ENCODE measurements at regions not wholly inside any gene's neighbourhood (a gene's known extent, or its start where the extent isn't known, plus 50 kb on each side); places are given as distances from the start of the nearest gene placed in this dataset.

DNA sequence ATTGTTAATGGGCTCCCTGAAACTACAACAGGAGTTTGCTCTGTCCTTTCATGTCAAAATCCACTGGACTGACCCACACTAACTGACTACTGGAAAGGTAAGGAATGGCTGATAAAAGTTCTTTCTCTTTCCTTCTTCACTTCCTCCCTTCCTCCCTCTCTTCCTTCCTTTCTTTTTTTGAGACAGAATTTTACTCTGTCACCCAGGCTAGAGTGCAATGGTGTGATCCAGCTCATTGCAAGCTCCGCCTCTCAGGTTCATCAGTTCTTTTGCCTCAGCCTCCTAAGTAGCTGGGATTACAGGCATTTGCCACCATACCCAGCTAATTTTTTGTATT is 85.2 kb downstream of the IGLL1 start:
- H3K18ac ChIP-seq (ENCODE audit: extremely low read depth, low read length) = no peak overlapping the region
- no peak overlapping the region for H3K4me2 ChIP-seq (ENCODE audit: insufficient read depth in 1 of 2, low read depth in 2 of 2, low read length in 2 of 2)
- CTCF ChIA-PET (ENCODE audit: partially characterized antibody) = no interaction called here
- FAIRE-seq (no peak), DNase-seq (ENCODE audit: low read depth in 1 of 2, low spot score in 2 of 2) (no peak)
- peaks cover 0 to 2% of the 10 kb centered on the region in 2 experiments for H4K20me1 ChIP-seq (replicated peaks in 1 of 2; ENCODE audit: control insufficient read depth in 1 of 2, insufficient read depth in 2 of 2, low read length in 2 of 2)
- H3K4me3 ChIP-seq (ENCODE audit: extremely low read depth in 1 of 4, insufficient read depth in 2 of 4, low read depth in 3 of 4, low read length in 4 of 4) = no peak overlapping the region
- no peak overlapping the region for H2BK12ac ChIP-seq (ENCODE audit: low read depth, low read length)
- no peak overlapping the region for H3K56ac ChIP-seq (replicated peaks; ENCODE audit: insufficient read length, low read depth, low read length)
- H2BK15ac ChIP-seq (ENCODE audit: low read length) = no peak overlapping the region
- no peak overlapping the region for H2BK5ac ChIP-seq (ENCODE audit: low read depth, low read length)
- H4K5ac ChIP-seq (ENCODE audit: insufficient read length, low read depth, low read length) = no peak overlapping the region
- H2AFZ ChIP-seq (ENCODE audit: low read length) = no peak overlapping the region
- peaks cover 0 to 5% (median under 1%) of the 10 kb centered on the region in 4 experiments; a peak in 2 of 7 replicates for H3K27me3 ChIP-seq (replicated peaks in 1 of 4; ENCODE audit: control insufficient read depth in 3 of 4, extremely low read depth in 1 of 4, insufficient read depth in 3 of 4, low read length in 3 of 4)
- H4K8ac ChIP-seq (ENCODE audit: extremely low read depth, insufficient read depth, low read length) = no peak overlapping the region
- H3K79me2 ChIP-seq (ENCODE audit: control insufficient read depth in 1 of 2, insufficient read depth in 2 of 2, low read length in 2 of 2) = no peaks in the 10 kb centered on the region
- H3K4ac ChIP-seq (replicated peaks; ENCODE audit: insufficient read length, low read depth, low read length) = no peak overlapping the region
- POLR2A ChIA-PET (ENCODE audit: partially characterized antibody) = no interaction called here
- no peak overlapping the region for H3K27ac ChIP-seq (ENCODE audit: low read depth, low read length)
- no peaks in the 10 kb centered on the region for H3K79me1 ChIP-seq (ENCODE audit: low read depth, low read length)
- H2BK20ac ChIP-seq (ENCODE audit: low read length) = no peak overlapping the region
- no peak overlapping the region for H4K91ac ChIP-seq (replicated peaks; ENCODE audit: insufficient read length, low read length)
- H3K23me2 ChIP-seq (ENCODE audit: low read depth, low read length) = no peaks in the 10 kb centered on the region
- 91% methylated on average over 1 of the region's 1 CpG; no CpG with 5 or more reads in 1 of the 2 experiments for WGBS, 2 experiments (ENCODE audit: extremely low coverage in 1 of 2, insufficient coverage in 1 of 2, insufficient read length in 1 of 2, insufficient replicate concordance in 2 of 2, low coverage in 1 of 2, low lambda C conversion rate in 2 of 2, missing lambda C conversion rate in 1 of 2)
- H3K23ac ChIP-seq (ENCODE audit: insufficient read length) = no peak overlapping the region
- H3K4me1 ChIP-seq (replicated peaks in 1 of 4; ENCODE audit: control insufficient read depth in 3 of 4, insufficient read depth in 4 of 4, low read length in 3 of 4) = peaks cover 0 to 10% (median 6%) of the 10 kb centered on the region in 4 experiments; a peak in 3 of 7 replicates
- H3K9ac ChIP-seq (replicated peaks in 1 of 4; ENCODE audit: extremely low read depth in 1 of 4, low read depth in 3 of 4, low read length in 3 of 4) = no peak overlapping the region
- H2AK5ac ChIP-seq (ENCODE audit: low read depth, low read length) = no peak overlapping the region
- H3K36me3 ChIP-seq (ENCODE audit: control insufficient read depth in 2 of 4, insufficient read depth in 4 of 4, low read length in 3 of 4) = no peaks in the 10 kb centered on the region
- no peak overlapping the region for H3K14ac ChIP-seq (ENCODE audit: insufficient read length)
- no peaks in the 10 kb centered on the region for H3K9me3 ChIP-seq (ENCODE audit: insufficient read depth in 2 of 2, low read depth in 1 of 2, low read length in 1 of 2)
- no peak overlapping the region for H2BK120ac ChIP-seq (replicated peaks; ENCODE audit: low read depth, low read length)
- TF ChIP-seq RFX5 (IDR thresholded peaks at IDR 0.05; ENCODE audit: borderline replicate concordance, low read depth, low read length) (no peak), RAD21 (IDR thresholded peaks at IDR 0.05 in 1 of 2, conservative IDR thresholded peaks at IDR 0.05 in 1 of 2; ENCODE audit: low read depth in 2 of 2, low read length in 2 of 2) (no peak), NANOG (IDR thresholded peaks at IDR 0.05; ENCODE audit: insufficient read depth, low read depth, low read length, poor library complexity, severe bottlenecking) (no peak), NRF1 (IDR thresholded peaks at IDR 0.05; ENCODE audit: low read depth, low read length) (no peak), JUND (IDR thresholded peaks at IDR 0.05; ENCODE audit: low read length) (no peak), BRCA1 (IDR thresholded peaks at IDR 0.05; ENCODE audit: low read depth, low read length) (no peak)

Measured in H1 (cell line).